Heart left ventricle (tissue), 13 donors: ENCODE measurements at regions not wholly inside any gene's neighbourhood (a gene's known extent, or its start where the extent isn't known, plus 50 kb on each side); places are given as distances from the start of the nearest gene placed in this dataset.

Experiments
- POLR2A ChIP-seq, 2 donors: fragments of 450-650 bp; IDR thresholded peaks; one replicate each; pipeline ENCODE4 v1.6.1; 2017; ENCODE audit warnings: antibody characterized with exemption in 2 of 2, mild to moderate bottlenecking in 2 of 2, moderate library complexity in 2 of 2
- TF ChIP-seq, protein P1 (sequence below), 12 donors: fragments of 200-600 bp; sonication (generic) in 4 of 12; IDR thresholded peaks; one replicate each; pipeline versions ENCODE4 v1.5.0 to v1.8.0; 2018 to 2022; ENCODE audit warnings: antibody characterized with exemption in 12 of 12, mild to moderate bottlenecking in 5 of 12
- donor health status: ischemic (EF 13 %, LVEDD 7.1; RV severe dilation, severe dysfunction).
- donor health status: DM: no; HTN: yes; CAD: no.
- donor health status: DM: no; HTN: no; CAD: no.
- donor health status: ischemic (EF 25% LVEDD 6.9; RV normal size, moderate dysfunction).
- donor health status: ischemic (EF 25% LVEDD 5.7; RV mildly dilated, moderate dysfunction).
- donor health status: ischemic (EF 35%, LVEDD 5.7; RV mildly dilated, moderate dysfunction).
- donor health status: nonischemic (EF 11% LVEDD 7.7; RV severe dilation, severe dysfunction).
- donor health status: DM: yes; HTN: yes; CAD: no.
- donor health status: PGD.
- donor health status: ischemic (EF 29% LVEDD 5.4; RV normal size, mild dysfunction).
- donor health status: nonischemic (EF 23%, LVEDD 6.1; RV moderate dilation, normal function).

DNA sequence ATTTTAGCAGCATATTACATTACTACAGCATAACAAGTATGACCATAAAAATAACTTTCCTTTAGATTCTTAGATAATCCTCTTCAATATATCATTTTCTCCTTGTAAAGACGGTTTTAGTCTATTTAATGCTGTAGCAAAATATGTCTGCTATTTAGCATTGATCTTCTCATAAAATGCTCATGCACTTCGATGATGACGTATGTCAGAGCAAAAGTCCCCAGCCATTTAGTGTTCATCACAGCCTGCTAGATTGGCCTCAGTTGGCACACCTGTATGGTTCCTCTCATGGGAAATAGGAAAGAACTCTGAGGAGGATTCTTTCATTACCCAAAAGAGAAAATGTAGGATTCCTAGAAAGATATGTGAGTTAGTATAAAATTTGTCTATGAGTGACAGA is 232.2 kb downstream of the MAP2K6 start:
- TF ChIP-seq, protein P1, sequence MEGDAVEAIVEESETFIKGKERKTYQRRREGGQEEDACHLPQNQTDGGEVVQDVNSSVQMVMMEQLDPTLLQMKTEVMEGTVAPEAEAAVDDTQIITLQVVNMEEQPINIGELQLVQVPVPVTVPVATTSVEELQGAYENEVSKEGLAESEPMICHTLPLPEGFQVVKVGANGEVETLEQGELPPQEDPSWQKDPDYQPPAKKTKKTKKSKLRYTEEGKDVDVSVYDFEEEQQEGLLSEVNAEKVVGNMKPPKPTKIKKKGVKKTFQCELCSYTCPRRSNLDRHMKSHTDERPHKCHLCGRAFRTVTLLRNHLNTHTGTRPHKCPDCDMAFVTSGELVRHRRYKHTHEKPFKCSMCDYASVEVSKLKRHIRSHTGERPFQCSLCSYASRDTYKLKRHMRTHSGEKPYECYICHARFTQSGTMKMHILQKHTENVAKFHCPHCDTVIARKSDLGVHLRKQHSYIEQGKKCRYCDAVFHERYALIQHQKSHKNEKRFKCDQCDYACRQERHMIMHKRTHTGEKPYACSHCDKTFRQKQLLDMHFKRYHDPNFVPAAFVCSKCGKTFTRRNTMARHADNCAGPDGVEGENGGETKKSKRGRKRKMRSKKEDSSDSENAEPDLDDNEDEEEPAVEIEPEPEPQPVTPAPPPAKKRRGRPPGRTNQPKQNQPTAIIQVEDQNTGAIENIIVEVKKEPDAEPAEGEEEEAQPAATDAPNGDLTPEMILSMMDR (IDR thresholded peaks at IDR 0.05), result no peak
- no peak for TF ChIP-seq POLR2A (IDR thresholded peaks at IDR 0.05)
